Mammary epithelial cell (primary cell): ENCODE measurements at regions not wholly inside any gene's neighbourhood (a gene's known extent, or its start where the extent isn't known, plus 50 kb on each side); places are given as distances from the start of the nearest gene placed in this dataset.

Experiments used
- EZH2 ChIP-seq: IDR thresholded peaks from 2 replicates; pipeline ENCODE4 v1.6.1; 2012; ENCODE audit warnings: low read length, inconsistent platforms, borderline replicate concordance
- TF ChIP-seq, protein P1 (sequence below), 2 donors: IDR thresholded peaks in 1 of 2; conservative IDR thresholded peaks in 1 of 2; 2 replicates each; pipeline ENCODE4 v1.5.1; 2011 to 2012; ENCODE audit warnings: inconsistent platforms in 2 of 2, low read length in 2 of 2, mild to moderate bottlenecking in 2 of 2, control low read depth in 1 of 2, low read depth in 1 of 2; ENCODE audit not compliant: insufficient read depth in 1 of 2; ENCODE audit errors: extremely low read depth in 1 of 2

DNA sequence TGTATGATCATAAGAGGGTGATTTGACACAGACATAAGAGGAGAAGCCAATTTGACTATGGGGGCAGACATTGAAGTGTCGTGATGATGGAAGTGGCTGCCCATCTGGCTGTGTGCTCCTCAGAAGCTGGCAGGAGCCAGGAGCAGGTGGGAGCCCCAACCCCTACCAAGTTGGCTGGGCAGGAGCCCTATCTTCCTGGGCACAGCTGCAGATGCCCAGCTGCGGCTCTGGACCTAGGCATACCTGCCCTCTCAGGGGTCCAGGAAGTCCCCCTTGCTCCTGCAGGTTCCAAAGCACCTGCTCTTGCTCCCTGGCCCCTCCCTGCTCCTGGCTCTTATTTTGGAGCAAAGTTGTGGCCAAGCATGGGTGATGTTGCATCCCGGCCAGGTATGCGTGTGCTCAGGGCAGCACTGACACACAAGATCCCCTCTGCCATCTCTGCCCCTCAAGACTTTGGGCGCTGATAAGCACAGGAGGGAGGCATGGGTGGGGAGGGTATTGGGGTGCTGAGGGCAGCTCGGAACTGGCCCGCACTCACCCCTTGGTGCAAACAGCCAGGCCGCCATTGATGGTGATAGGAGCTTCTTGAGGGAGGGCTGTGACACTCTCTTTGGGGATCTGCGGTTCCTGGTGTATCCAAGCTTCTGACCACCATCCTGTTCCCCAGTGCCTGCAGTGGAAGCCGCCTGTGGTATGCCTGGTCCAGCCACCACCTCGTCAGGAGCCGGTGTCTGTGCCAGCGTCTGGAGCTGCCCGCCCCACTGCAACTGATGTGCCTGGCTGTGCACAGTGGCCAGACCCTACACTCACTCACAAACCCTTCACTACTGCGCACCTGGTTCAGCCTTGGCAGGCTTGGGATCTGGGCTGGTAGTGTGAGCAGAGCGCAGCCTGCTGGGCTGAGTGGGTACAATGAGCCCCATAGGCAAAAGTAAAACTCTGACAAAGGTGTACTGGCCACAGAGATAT is 230.9 kb downstream of the CDH9 start:
- TF ChIP-seq, protein P1, sequence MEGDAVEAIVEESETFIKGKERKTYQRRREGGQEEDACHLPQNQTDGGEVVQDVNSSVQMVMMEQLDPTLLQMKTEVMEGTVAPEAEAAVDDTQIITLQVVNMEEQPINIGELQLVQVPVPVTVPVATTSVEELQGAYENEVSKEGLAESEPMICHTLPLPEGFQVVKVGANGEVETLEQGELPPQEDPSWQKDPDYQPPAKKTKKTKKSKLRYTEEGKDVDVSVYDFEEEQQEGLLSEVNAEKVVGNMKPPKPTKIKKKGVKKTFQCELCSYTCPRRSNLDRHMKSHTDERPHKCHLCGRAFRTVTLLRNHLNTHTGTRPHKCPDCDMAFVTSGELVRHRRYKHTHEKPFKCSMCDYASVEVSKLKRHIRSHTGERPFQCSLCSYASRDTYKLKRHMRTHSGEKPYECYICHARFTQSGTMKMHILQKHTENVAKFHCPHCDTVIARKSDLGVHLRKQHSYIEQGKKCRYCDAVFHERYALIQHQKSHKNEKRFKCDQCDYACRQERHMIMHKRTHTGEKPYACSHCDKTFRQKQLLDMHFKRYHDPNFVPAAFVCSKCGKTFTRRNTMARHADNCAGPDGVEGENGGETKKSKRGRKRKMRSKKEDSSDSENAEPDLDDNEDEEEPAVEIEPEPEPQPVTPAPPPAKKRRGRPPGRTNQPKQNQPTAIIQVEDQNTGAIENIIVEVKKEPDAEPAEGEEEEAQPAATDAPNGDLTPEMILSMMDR (conservative IDR thresholded peaks at IDR 0.05 in 1 of 2, IDR thresholded peaks at IDR 0.05 in 1 of 2; ENCODE audit: extremely low read depth in 1 of 2, insufficient read depth in 1 of 2, low read depth in 1 of 2, low read length in 2 of 2) = no peak
- no peak for TF ChIP-seq EZH2
